Heart left ventricle (tissue), 13 donors: ENCODE measurements at regions not wholly inside any gene's neighbourhood (a gene's known extent, or its start where the extent isn't known, plus 50 kb on each side); places are given as distances from the start of the nearest gene placed in this dataset.

Source experiments
- CTCF ChIP-seq, 12 donors: fragments of 200-600 bp; sonication (generic) in 4 of 12; IDR thresholded peaks; one replicate each; pipeline versions ENCODE4 v1.5.0 to v1.8.0; 2018 to 2022; ENCODE audit warnings: antibody characterized with exemption in 12 of 12, mild to moderate bottlenecking in 5 of 12
- POLR2A ChIP-seq, 2 donors: fragments of 450-650 bp; IDR thresholded peaks; one replicate each; pipeline ENCODE4 v1.6.1; 2017; ENCODE audit warnings: antibody characterized with exemption in 2 of 2, mild to moderate bottlenecking in 2 of 2, moderate library complexity in 2 of 2
- donor health status: ischemic (EF 13 %, LVEDD 7.1; RV severe dilation, severe dysfunction).
- donor health status: DM: no; HTN: yes; CAD: no.
- donor health status: DM: no; HTN: no; CAD: no.
- donor health status: ischemic (EF 25% LVEDD 6.9; RV normal size, moderate dysfunction).
- donor health status: ischemic (EF 25% LVEDD 5.7; RV mildly dilated, moderate dysfunction).
- donor health status: ischemic (EF 35%, LVEDD 5.7; RV mildly dilated, moderate dysfunction).
- donor health status: nonischemic (EF 11% LVEDD 7.7; RV severe dilation, severe dysfunction).
- donor health status: DM: yes; HTN: yes; CAD: no.
- donor health status: PGD.
- donor health status: ischemic (EF 29% LVEDD 5.4; RV normal size, mild dysfunction).
- donor health status: nonischemic (EF 23%, LVEDD 6.1; RV moderate dilation, normal function).

GRCh38 chr3:48067271-48067670 is 51.1 kb upstream of the MAP4 start:
- TF ChIP-seq CTCF (IDR thresholded peaks at IDR 0.05) (no peak), POLR2A (IDR thresholded peaks at IDR 0.05) (no peak)
